Kidney (tissue), 13 donors: ENCODE measurements at regions not wholly inside any gene's neighbourhood (a gene's known extent, or its start where the extent isn't known, plus 50 kb on each side); places are given as distances from the start of the nearest gene placed in this dataset.

Experiments
- DNase-seq, 5 donors: peaks; one replicate each; pipeline ENCODE4 v3.0.0-alpha.2; 2013 to 2020
- FAIRE-seq: peaks from 2 replicates; lab custom pipeline; 2012; peaks lifted over from hg19 to GRCh38; lab: Jason Lieb, UNC
- H3K27ac ChIP-seq, 2 donors: one replicate each; pipeline ENCODE4 v1.7.0; 2013; ENCODE audit warnings: low read depth in 2 of 2, low read length in 2 of 2, inconsistent platforms in 1 of 2
- H3K27me3 ChIP-seq: one replicate; pipeline ENCODE4 v1.7.1; 2013; ENCODE audit warnings: low read length, inconsistent platforms; ENCODE audit not compliant: control insufficient read depth, insufficient read depth
- H3K36me3 ChIP-seq, 3 donors: one replicate each; pipeline versions ENCODE4 v1.7.0 to v1.7.1; 2013; ENCODE audit warnings: low read length in 3 of 3, control low read depth in 1 of 3, inconsistent platforms in 1 of 3; ENCODE audit not compliant: insufficient read depth in 3 of 3, control insufficient read depth in 2 of 3
- H3K4me1 ChIP-seq, 3 donors: one replicate each; pipeline versions ENCODE4 v1.7.0 to v1.7.1; 2013; ENCODE audit warnings: low read length in 3 of 3, inconsistent platforms in 1 of 3, low read depth in 1 of 3; ENCODE audit not compliant: control insufficient read depth in 2 of 3, insufficient read depth in 2 of 3
- H3K4me3 ChIP-seq, 3 donors: one replicate each; pipeline versions ENCODE4 v1.7.0 to v1.8.1; 2013; ENCODE audit warnings: low read length in 3 of 3, control low read depth in 1 of 3, inconsistent platforms in 1 of 3
- H3K9ac ChIP-seq, 3 donors: one replicate each; pipeline versions ENCODE4 v1.7.0 to v1.7.1; 2013; ENCODE audit warnings: low read length in 3 of 3, control low read depth in 1 of 3, inconsistent platforms in 1 of 3
- H3K9me3 ChIP-seq, 3 donors: one replicate each; pipeline versions ENCODE4 v1.7.0 to v1.7.1; 2013; ENCODE audit warnings: low read length in 3 of 3, control low read depth in 1 of 3, inconsistent platforms in 1 of 3; ENCODE audit not compliant: control insufficient read depth in 2 of 3, insufficient read depth in 1 of 3
- CTCF ChIP-seq: IDR thresholded peaks from 3 replicates; pipeline ENCODE4 v1.5.1; 2012; ENCODE audit warnings: mild to moderate bottlenecking, moderate library complexity, borderline replicate concordance; ENCODE audit not compliant: insufficient read depth; ENCODE audit errors: extremely low read depth
- intact Hi-C: fragments of 100-400 bp; cut with DNase I; formaldehyde crosslinking; loops from one replicate; pipeline ENCODE4 v1.11.1; 2022
- donor health status: control.
- donor health status: control.
- donor health status: control.
- donor health status: control.
- donor health status: control.
- donor health status: DM: yes; HTN: yes; CAD: no.
- donor health status: Normal renal cell carcinoma (clear cell type).

GRCh38 chr2:38441346-38441745 lies 64.3 kb upstream of the ATL2 start:
- H3K4me1 ChIP-seq = peaks cover 1 to 5% (median 2%) of the 10 kb centered on the region in 3 donors
- intact Hi-C loops = no loop called here
- no peaks in the 10 kb centered on the region for H3K9me3 ChIP-seq
- no peak for FAIRE-seq
- H3K27me3 ChIP-seq = no peaks in the 10 kb centered on the region
- H3K4me3 ChIP-seq = no peak overlapping the region
- TF ChIP-seq CTCF = no peak
- H3K27ac ChIP-seq = no peak overlapping the region
- no peaks in the 10 kb centered on the region for H3K36me3 ChIP-seq
- DNase-seq = no peak
- H3K9ac ChIP-seq = no peak overlapping the region

- Histone ChIP-seq H3K27ac (no peak overlapping the region), H3K4me3 (no peak overlapping the region), H3K36me3 (no peaks in the 10 kb centered on the region), H3K9me3 (no peaks in the 10 kb centered on the region), H3K9ac (no peak overlapping the region), H3K4me1 (peaks cover 2 to 5% (median 4%) of the 10 kb centered on the region in 3 donors), H3K27me3 (no peaks in the 10 kb centered on the region)
- intact Hi-C loops = no loop called here
- DNase-seq = no peak
- no peak for FAIRE-seq
- TF ChIP-seq CTCF = no peak
These were observed 63.6 kb upstream of the ATL2 start for GRCh38 chr2:38440655-38441054.

GRCh38 chr2:38439863-38440262 lies 62.8 kb upstream of the ATL2 start:
- H3K4me3 ChIP-seq = no peak overlapping the region
- no peak overlapping the region for H3K9ac ChIP-seq
- DNase-seq = no peak
- no peaks in the 10 kb centered on the region for H3K9me3 ChIP-seq
- intact Hi-C loops = no loop called here
- no peak overlapping the region for H3K27ac ChIP-seq
- H3K27me3 ChIP-seq = no peaks in the 10 kb centered on the region
- TF ChIP-seq CTCF = no peak
- FAIRE-seq = no peak
- no peaks in the 10 kb centered on the region for H3K36me3 ChIP-seq
- peaks cover 2 to 5% (median 4%) of the 10 kb centered on the region in 3 donors for H3K4me1 ChIP-seq
